Liver (tissue), 8 donors: ENCODE measurements at regions not wholly inside any gene's neighbourhood (a gene's known extent, or its start where the extent isn't known, plus 50 kb on each side); places are given as distances from the start of the nearest gene placed in this dataset.

Experiments used
- DNase-seq: peaks from one replicate; pipeline ENCODE4 v3.0.0-alpha.2; 2017; ENCODE audit warnings: low spot score
- H3K27ac ChIP-seq, 2 donors: one replicate each; pipeline ENCODE4 v1.7.0; 2013; ENCODE audit warnings: inconsistent platforms in 2 of 2, low read length in 2 of 2, control low read depth in 1 of 2, low read depth in 1 of 2, mild to moderate bottlenecking in 1 of 2
- H3K27me3 ChIP-seq, 4 donors: one replicate each; pipeline versions ENCODE4 v1.6.1 to v1.7.0; 2013; ENCODE audit warnings: low read length in 3 of 4, inconsistent platforms in 1 of 4, mild to moderate bottlenecking in 1 of 4, moderate library complexity in 1 of 4; ENCODE audit not compliant: control insufficient read depth in 4 of 4, insufficient read depth in 4 of 4
- H3K36me3 ChIP-seq, 4 donors: one replicate each; pipeline versions ENCODE4 v1.6.1 to v1.7.0; 2013; ENCODE audit warnings: low read length in 3 of 4, mild to moderate bottlenecking in 3 of 4, low read depth in 1 of 4, moderate library complexity in 1 of 4; ENCODE audit not compliant: control insufficient read depth in 4 of 4, insufficient read depth in 3 of 4
- H3K4me1 ChIP-seq, 4 donors: one replicate each; pipeline versions ENCODE4 v1.6.1 to v1.7.0; 2013; ENCODE audit warnings: low read length in 3 of 4, mild to moderate bottlenecking in 3 of 4, moderate library complexity in 1 of 4; ENCODE audit not compliant: control insufficient read depth in 4 of 4, insufficient read depth in 4 of 4
- H3K4me3 ChIP-seq, 3 donors: one replicate each; pipeline versions ENCODE4 v1.6.1 to v1.7.0; 2013; ENCODE audit warnings: low read length in 3 of 3, control low read depth in 1 of 3, low read depth in 1 of 3, mild to moderate bottlenecking in 1 of 3
- H3K9ac ChIP-seq, 2 donors: one replicate each; pipeline ENCODE4 v1.7.0; 2013; ENCODE audit warnings: low read length in 2 of 2, mild to moderate bottlenecking in 2 of 2, moderate library complexity in 2 of 2, control low read depth in 1 of 2, low read depth in 1 of 2
- H3K9me3 ChIP-seq, 4 donors: one replicate each; pipeline versions ENCODE4 v1.6.1 to v1.7.0; 2013; ENCODE audit warnings: low read length in 3 of 4; ENCODE audit not compliant: control insufficient read depth in 4 of 4
- ATF3 ChIP-seq: IDR thresholded peaks from 2 replicates; pipeline ENCODE4 v1.6.1; 2016; ENCODE audit warnings: antibody characterized with exemption
- CTCF ChIP-seq: fragments of 150-350 bp; IDR thresholded peaks from 2 replicates; pipeline ENCODE4 v1.5.1; 2017; ENCODE audit warnings: improper control_type of control experiment, low read depth, low read length; ENCODE audit not compliant: missing input control
- EGR1 ChIP-seq, 2 donors: IDR thresholded peaks; 2 replicates each; pipeline ENCODE4 v1.6.1; 2016 to 2018; ENCODE audit warnings: antibody characterized with exemption in 2 of 2, low read depth in 2 of 2
- FOXA1 ChIP-seq: IDR thresholded peaks from 2 replicates; pipeline ENCODE4 v1.6.1; 2016; ENCODE audit warnings: antibody characterized with exemption
- FOXA2 ChIP-seq: IDR thresholded peaks from 2 replicates; pipeline ENCODE4 v1.6.1; 2016; ENCODE audit warnings: antibody characterized with exemption
- GABPA ChIP-seq, 2 donors: IDR thresholded peaks in 1 of 2; conservative IDR thresholded peaks in 1 of 2; 2 replicates each; pipeline ENCODE4 v1.6.1; 2016; ENCODE audit warnings: antibody characterized with exemption in 2 of 2, mild to moderate bottlenecking in 1 of 2, moderate library complexity in 1 of 2
- HNF4A ChIP-seq, 2 donors: conservative IDR thresholded peaks; 2 replicates each; pipeline ENCODE4 v1.6.1; 2016; ENCODE audit warnings: antibody characterized with exemption in 2 of 2, mild to moderate bottlenecking in 2 of 2
- HNF4G ChIP-seq: IDR thresholded peaks from 2 replicates; pipeline ENCODE4 v1.6.1; 2016; ENCODE audit warnings: antibody characterized with exemption
- JUND ChIP-seq, 2 donors: IDR thresholded peaks; 2 replicates each; pipeline ENCODE4 v1.6.1; 2016; ENCODE audit warnings: antibody characterized with exemption in 2 of 2
- MAX ChIP-seq: IDR thresholded peaks from 2 replicates; pipeline ENCODE4 v1.6.1; 2016; ENCODE audit warnings: antibody characterized with exemption
- NR2F2 ChIP-seq: IDR thresholded peaks from 2 replicates; pipeline ENCODE4 v1.6.1; 2016; ENCODE audit warnings: antibody characterized with exemption
- RAD21 ChIP-seq, 2 donors: IDR thresholded peaks; 2 replicates each; pipeline ENCODE4 v1.6.1; 2016; ENCODE audit warnings: antibody characterized with exemption in 2 of 2, mild to moderate bottlenecking in 2 of 2
- REST ChIP-seq: IDR thresholded peaks from 2 replicates; pipeline ENCODE4 v1.6.1; 2016; ENCODE audit warnings: antibody characterized with exemption, mild to moderate bottlenecking
- RXRA ChIP-seq, 2 donors: IDR thresholded peaks; 2 replicates each; pipeline ENCODE4 v1.6.1; 2017 to 2018; ENCODE audit warnings: antibody characterized with exemption in 2 of 2, mild to moderate bottlenecking in 1 of 2
- SP1 ChIP-seq: IDR thresholded peaks from 2 replicates; pipeline ENCODE4 v1.6.1; 2018; ENCODE audit warnings: antibody characterized with exemption, mild to moderate bottlenecking
- TAF1 ChIP-seq: conservative IDR thresholded peaks from 2 replicates; pipeline ENCODE4 v1.6.1; 2016; ENCODE audit warnings: antibody characterized with exemption, mild to moderate bottlenecking
- YY1 ChIP-seq: IDR thresholded peaks from 2 replicates; pipeline ENCODE4 v1.6.1; 2016; ENCODE audit warnings: antibody characterized with exemption, mild to moderate bottlenecking
- ZBTB33 ChIP-seq: IDR thresholded peaks from 2 replicates; pipeline ENCODE4 v1.6.1; 2016; ENCODE audit warnings: antibody characterized with exemption
- WGBS: extraction: QIAGEN DNeasy Blood & Tissue Kit; methylation state at CpG from one replicate; pipeline ENCODE4 v1.1.7; 2013; 5-methylcytosine and 5-hydroxymethylcytosine counted together
- donor health status: healthy.
- donor health status: healthy.
- donor health status: healthy.
- donor health status: healthy.
- donor health status: healthy.

GRCh38 chr7:104267701-104268368, 60.0 kb upstream of the ORC5 start:
- Histone ChIP-seq H3K9ac (no peak overlapping the region), H3K4me3 (no peak overlapping the region), H3K4me1 (peaks cover 0 to 8% (median 6%) of the 10 kb centered on the region in 4 donors), H3K27me3 (peaks cover 0 to 17% (median 0%) of the 10 kb centered on the region in 4 donors), H3K27ac (no peak overlapping the region), H3K36me3 (no peaks in the 10 kb centered on the region), H3K9me3 (peaks cover 3 to 10% (median 8%) of the 10 kb centered on the region in 4 donors)
- DNase-seq, result no peak
- 47% methylated on average over 3 of the region's 3 CpGs for WGBS
- TF ChIP-seq ZBTB33 (no peak), RAD21 (IDR thresholded peaks at IDR 0.05) (peak; percentile 52 to 71), CTCF (peak; percentile 35)

- peaks cover 0 to 8% (median 6%) of the 10 kb centered on the region in 4 donors for H3K4me1 ChIP-seq
- peaks cover 0 to 12% (median 3%) of the 10 kb centered on the region in 4 donors for H3K27me3 ChIP-seq
- H3K27ac ChIP-seq, result no peak overlapping the region
- peaks cover 0 to 5% (median 3%) of the 10 kb centered on the region in 4 donors for H3K9me3 ChIP-seq
- TF ChIP-seq FOXA2 (peak; percentile 80), EGR1 (IDR thresholded peaks at IDR 0.05; ENCODE audit: low read depth in 2 of 2) (no peak), HNF4A (conservative IDR thresholded peaks at IDR 0.05) (peak; percentile 86), MAX (peak; percentile 17), REST (no peak), HNF4G (peak; percentile 42), ZBTB33 (no peak), RAD21 (IDR thresholded peaks at IDR 0.05) (no peak), FOXA1 (peak; percentile 64), RXRA (IDR thresholded peaks at IDR 0.05) (peak; percentile 45 to 54), TAF1 (no peak), ATF3 (no peak), YY1 (no peak), GABPA (IDR thresholded peaks at IDR 0.05 in 1 of 2, conservative IDR thresholded peaks at IDR 0.05 in 1 of 2) (no peak), CTCF (no peak), NR2F2 (no peak), JUND (IDR thresholded peaks at IDR 0.05) (peak; percentile 48 to 51), SP1 (peak; percentile 34)
- H3K4me3 ChIP-seq, result no peak overlapping the region
- 25% methylated on average over 2 of the region's 2 CpGs for WGBS
- H3K9ac ChIP-seq, result no peak overlapping the region
- DNase-seq, result no peak
- no peaks in the 10 kb centered on the region for H3K36me3 ChIP-seq
Measured at GRCh38 chr7:104271948-104272347, 56.5 kb upstream of the LHFPL3 start.
